ENCODE measurements at regions not wholly inside any gene's neighbourhood (a gene's known extent, or its start where the extent isn't known, plus 50 kb on each side); places are given as distances from the start of the nearest gene placed in this dataset.

GRCh38 chr4:178738026-178738425 lies 1295.8 kb upstream of the AGA start:
- TF ChIP-seq, protein P1, sequence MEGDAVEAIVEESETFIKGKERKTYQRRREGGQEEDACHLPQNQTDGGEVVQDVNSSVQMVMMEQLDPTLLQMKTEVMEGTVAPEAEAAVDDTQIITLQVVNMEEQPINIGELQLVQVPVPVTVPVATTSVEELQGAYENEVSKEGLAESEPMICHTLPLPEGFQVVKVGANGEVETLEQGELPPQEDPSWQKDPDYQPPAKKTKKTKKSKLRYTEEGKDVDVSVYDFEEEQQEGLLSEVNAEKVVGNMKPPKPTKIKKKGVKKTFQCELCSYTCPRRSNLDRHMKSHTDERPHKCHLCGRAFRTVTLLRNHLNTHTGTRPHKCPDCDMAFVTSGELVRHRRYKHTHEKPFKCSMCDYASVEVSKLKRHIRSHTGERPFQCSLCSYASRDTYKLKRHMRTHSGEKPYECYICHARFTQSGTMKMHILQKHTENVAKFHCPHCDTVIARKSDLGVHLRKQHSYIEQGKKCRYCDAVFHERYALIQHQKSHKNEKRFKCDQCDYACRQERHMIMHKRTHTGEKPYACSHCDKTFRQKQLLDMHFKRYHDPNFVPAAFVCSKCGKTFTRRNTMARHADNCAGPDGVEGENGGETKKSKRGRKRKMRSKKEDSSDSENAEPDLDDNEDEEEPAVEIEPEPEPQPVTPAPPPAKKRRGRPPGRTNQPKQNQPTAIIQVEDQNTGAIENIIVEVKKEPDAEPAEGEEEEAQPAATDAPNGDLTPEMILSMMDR (IDR thresholded peaks at IDR 0.05; ENCODE audit: insufficient read depth, low read depth, low read length), result no peak
- no peak for TF ChIP-seq EZH2 (IDR thresholded peaks at IDR 0.05; ENCODE audit: insufficient read depth, low read length)
